HUES6 (cell line): ENCODE measurements at regions not wholly inside any gene's neighbourhood (a gene's known extent, or its start where the extent isn't known, plus 50 kb on each side); places are given as distances from the start of the nearest gene placed in this dataset.

Experiments
- H3K27ac ChIP-seq: 2 replicates; pipeline ENCODE4 v1.7.0; 2013; ENCODE audit warnings: low read depth, mild to moderate bottlenecking, low read length, inconsistent platforms
- H3K27me3 ChIP-seq: 2 replicates; pipeline ENCODE4 v1.6.1; 2013; ENCODE audit warnings: low read length; ENCODE audit not compliant: control insufficient read depth, insufficient read depth
- H3K36me3 ChIP-seq: 2 replicates; pipeline ENCODE4 v1.6.1; 2013; ENCODE audit warnings: low read length; ENCODE audit not compliant: control insufficient read depth, insufficient read depth
- H3K4me1 ChIP-seq: 2 replicates; pipeline ENCODE4 v1.6.1; 2013; ENCODE audit warnings: low read length; ENCODE audit not compliant: control insufficient read depth, insufficient read depth
- H3K4me3 ChIP-seq: 2 replicates; pipeline ENCODE4 v1.5.1; 2013; ENCODE audit warnings: low read depth, low read length
- H3K9ac ChIP-seq: one replicate; pipeline ENCODE4 v1.6.1; 2013; ENCODE audit warnings: mild to moderate bottlenecking, low read length
- H3K9me3 ChIP-seq: 2 replicates; pipeline ENCODE4 v1.6.1; 2013; ENCODE audit warnings: low read depth, low read length; ENCODE audit not compliant: control insufficient read depth, insufficient read depth

- H3K27me3 ChIP-seq = no peaks in the 10 kb centered on the region
- no peak overlapping the region for H3K9ac ChIP-seq
- H3K4me1 ChIP-seq = no peaks in the 10 kb centered on the region
- H3K4me3 ChIP-seq = no peak overlapping the region
- H3K27ac ChIP-seq = no peak overlapping the region
- H3K9me3 ChIP-seq = no peaks in the 10 kb centered on the region
- no peaks in the 10 kb centered on the region for H3K36me3 ChIP-seq
Measured at GRCh38 chr13:80850771-80851170, 509.8 kb upstream of the SPRY2 start.

- H3K27me3 ChIP-seq = no peaks in the 10 kb centered on the region
- H3K4me3 ChIP-seq = no peak overlapping the region
- H3K27ac ChIP-seq = no peak overlapping the region
- H3K36me3 ChIP-seq = no peaks in the 10 kb centered on the region
- H3K4me1 ChIP-seq = peaks cover 12% of the 10 kb centered on the region; the same call in 1 of the 2 replicates
- no peaks in the 10 kb centered on the region for H3K9me3 ChIP-seq
- no peak overlapping the region for H3K9ac ChIP-seq
Measured at GRCh38 chr13:80844164-80844563, 503.2 kb upstream of the SPRY2 start.

- H3K36me3 ChIP-seq = no peaks in the 10 kb centered on the region
- H3K4me3 ChIP-seq = no peak overlapping the region
- H3K4me1 ChIP-seq = peaks cover 12% of the 10 kb centered on the region; the same call in 1 of the 2 replicates
- H3K9me3 ChIP-seq = peaks cover 12% of the 10 kb centered on the region
- H3K27ac ChIP-seq = no peak overlapping the region
- H3K27me3 ChIP-seq = no peaks in the 10 kb centered on the region
- H3K9ac ChIP-seq = no peak overlapping the region
Measured at GRCh38 chr13:80841414-80841813, 500.5 kb upstream of the SPRY2 start.

- Histone ChIP-seq H3K4me3 (no peak overlapping the region), H3K9me3 (peaks cover 17% of the 10 kb centered on the region), H3K4me1 (peaks cover 12% of the 10 kb centered on the region; the same call in 1 of the 2 replicates), H3K27ac (no peak overlapping the region), H3K27me3 (no peaks in the 10 kb centered on the region), H3K36me3 (no peaks in the 10 kb centered on the region), H3K9ac (no peak overlapping the region)
Measured at GRCh38 chr13:80840316-80840976, 499.5 kb upstream of the SPRY2 start.

- Histone ChIP-seq H3K9me3 (peaks cover 34% of the 10 kb centered on the region), H3K4me3 (no peak overlapping the region), H3K27ac (no peak overlapping the region), H3K36me3 (no peaks in the 10 kb centered on the region), H3K9ac (no peak overlapping the region), H3K4me1 (peaks cover 6% of the 10 kb centered on the region; the same call in 1 of the 2 replicates), H3K27me3 (no peaks in the 10 kb centered on the region)
Measured at GRCh38 chr13:80835902-80836301, 495.0 kb upstream of the SPRY2 start.

GRCh38 chr13:80830431-80830830, 489.5 kb upstream of the SPRY2 start:
- H3K9ac ChIP-seq = no peak overlapping the region
- H3K9me3 ChIP-seq = peaks cover 30% of the 10 kb centered on the region
- H3K27ac ChIP-seq = no peak overlapping the region
- no peaks in the 10 kb centered on the region for H3K36me3 ChIP-seq
- H3K27me3 ChIP-seq = no peaks in the 10 kb centered on the region
- H3K4me3 ChIP-seq = no peak overlapping the region
- no peaks in the 10 kb centered on the region for H3K4me1 ChIP-seq

GRCh38 chr13:80828759-80829158, 487.8 kb upstream of the SPRY2 start:
- Histone ChIP-seq H3K9me3 (peaks cover 15% of the 10 kb centered on the region), H3K27ac (no peak overlapping the region), H3K27me3 (no peaks in the 10 kb centered on the region), H3K4me1 (no peaks in the 10 kb centered on the region), H3K9ac (no peak overlapping the region), H3K36me3 (no peaks in the 10 kb centered on the region), H3K4me3 (no peak overlapping the region)

GRCh38 chr13:80825276-80825675, 484.4 kb upstream of the SPRY2 start:
- H3K9ac ChIP-seq = no peak overlapping the region
- no peak overlapping the region for H3K4me3 ChIP-seq
- H3K27ac ChIP-seq = no peak overlapping the region
- no peaks in the 10 kb centered on the region for H3K27me3 ChIP-seq
- H3K4me1 ChIP-seq = no peaks in the 10 kb centered on the region
- H3K36me3 ChIP-seq = no peaks in the 10 kb centered on the region
- H3K9me3 ChIP-seq = peaks cover 13% of the 10 kb centered on the region; the same call in 1 of the 2 replicates

GRCh38 chr13:80824229-80824628, 483.3 kb upstream of the SPRY2 start:
- no peaks in the 10 kb centered on the region for H3K36me3 ChIP-seq
- no peak overlapping the region for H3K27ac ChIP-seq
- H3K9ac ChIP-seq = no peak overlapping the region
- H3K9me3 ChIP-seq = peaks cover 8% of the 10 kb centered on the region; the same call in 1 of the 2 replicates
- H3K4me1 ChIP-seq = no peaks in the 10 kb centered on the region
- no peaks in the 10 kb centered on the region for H3K27me3 ChIP-seq
- H3K4me3 ChIP-seq = no peak overlapping the region

- Histone ChIP-seq H3K9me3 (peaks cover 4% of the 10 kb centered on the region; the same call in 1 of the 2 replicates), H3K4me3 (no peak overlapping the region), H3K36me3 (no peaks in the 10 kb centered on the region), H3K27ac (no peak overlapping the region), H3K27me3 (no peaks in the 10 kb centered on the region), H3K4me1 (no peaks in the 10 kb centered on the region), H3K9ac (no peak overlapping the region)
Measured at GRCh38 chr13:80823472-80823871, 482.5 kb upstream of the SPRY2 start.

- Histone ChIP-seq H3K27ac (no peak overlapping the region), H3K4me1 (no peaks in the 10 kb centered on the region), H3K4me3 (no peak overlapping the region), H3K9ac (no peak overlapping the region), H3K36me3 (no peaks in the 10 kb centered on the region), H3K27me3 (no peaks in the 10 kb centered on the region), H3K9me3 (no peaks in the 10 kb centered on the region; the same call in 1 of the 2 replicates)
Measured at GRCh38 chr13:80821466-80821865, 480.5 kb upstream of the SPRY2 start.
